HG02571 (cell line): ENCODE measurements at regions not wholly inside any gene's neighbourhood (a gene's known extent, or its start where the extent isn't known, plus 50 kb on each side); places are given as distances from the start of the nearest gene placed in this dataset.
A peak's percentile ranks its signal among the peaks of the same experiment; 100 is the strongest.

Experiments used
- ATAC-seq: cut with Tn5 transposase; IDR thresholded peaks from one replicate; pipeline ENCODE4 v1.9.1; 2021; ENCODE audit warnings: mild to moderate bottlenecking, moderate library complexity; ENCODE audit not compliant: unreplicated experiment

- no peak for ATAC-seq
Observed at GRCh38 chr14:61110316-61111082, 129.5 kb downstream of the SLC38A6 start.

GRCh38 chr14:61109288-61109687 is 128.2 kb downstream of the SLC38A6 start:
- ATAC-seq, result no peak

GRCh38 chr14:61108496-61109141 is 127.6 kb downstream of the SLC38A6 start:
- ATAC-seq, result no peak

GRCh38 chr14:61107869-61108493 is 126.9 kb downstream of the SLC38A6 start:
- no peak for ATAC-seq

- ATAC-seq, result no peak
Observed at GRCh38 chr14:61106959-61107641, 126.1 kb downstream of the SLC38A6 start.

- ATAC-seq, result no peak
Observed at GRCh38 chr14:61106271-61106958, 125.4 kb downstream of the SLC38A6 start.

- no peak for ATAC-seq
Observed at GRCh38 chr14:61104358-61104757, 123.3 kb downstream of the SLC38A6 start.

GRCh38 chr14:61103541-61104339 is 122.7 kb downstream of the SLC38A6 start:
- peak; percentile 62 for ATAC-seq

- no peak for ATAC-seq
Observed at GRCh38 chr14:61102549-61103466, 121.8 kb downstream of the SLC38A6 start.
